ENCODE measurements at regions not wholly inside any gene's neighbourhood (a gene's known extent, or its start where the extent isn't known, plus 50 kb on each side); places are given as distances from the start of the nearest gene placed in this dataset.

GRCh38 chr5:23612701-23613100 is 105.3 kb downstream of the PRDM9 start:
- WGBS, 2 donors = 44 to 69% methylated on average over 2 of the region's 2 CpGs
- Histone ChIP-seq H3K4me1 (no peaks in the 10 kb centered on the region), H3K36me3 (no peaks in the 10 kb centered on the region), H3K9me3 (peaks cover 0 to 8% (median 0%) of the 10 kb centered on the region in 3 donors), H3K27me3 (no peaks in the 10 kb centered on the region), H3K4me3 (no peak overlapping the region), H3K27ac (no peak overlapping the region)
- no peak for DNase-seq
- TF ChIP-seq CTCF (IDR thresholded peaks at IDR 0.05) (no peak), POLR2A (IDR thresholded peaks at IDR 0.05) (no peak)
- intact Hi-C loops (cut with DNase I) = no loop called here

GRCh38 chr5:23613566-23613965 is 106.2 kb downstream of the PRDM9 start:
- H3K27ac ChIP-seq = no peak overlapping the region
- no peak overlapping the region for H3K4me3 ChIP-seq
- H3K36me3 ChIP-seq = no peaks in the 10 kb centered on the region
- WGBS, 2 donors = 38 to 66% methylated on average over 1 of the region's 1 CpG
- no peaks in the 10 kb centered on the region for H3K27me3 ChIP-seq
- intact Hi-C loops (cut with DNase I) = no loop called here
- peaks cover 0 to 8% (median 0%) of the 10 kb centered on the region in 3 donors for H3K9me3 ChIP-seq
- no peaks in the 10 kb centered on the region for H3K4me1 ChIP-seq
- no peak for TF ChIP-seq CTCF (IDR thresholded peaks at IDR 0.05)
- no peak for TF ChIP-seq POLR2A (IDR thresholded peaks at IDR 0.05)
- DNase-seq = no peak

- intact Hi-C loops (cut with DNase I) = no loop called here
- Histone ChIP-seq H3K27me3 (no peaks in the 10 kb centered on the region), H3K9me3 (peaks cover 0 to 8% (median 0%) of the 10 kb centered on the region in 3 donors), H3K4me1 (no peaks in the 10 kb centered on the region), H3K27ac (no peak overlapping the region), H3K4me3 (no peak overlapping the region), H3K36me3 (no peaks in the 10 kb centered on the region)
- TF ChIP-seq POLR2A (IDR thresholded peaks at IDR 0.05) (no peak), CTCF (IDR thresholded peaks at IDR 0.05) (no peak)
- DNase-seq = no peak
- WGBS, 2 donors = 50% methylated on average over 1 of the region's 1 CpG
Measured at GRCh38 chr5:23614422-23614821, 107.0 kb downstream of the PRDM9 start.

- intact Hi-C loops (cut with DNase I) = no loop called here
- no peaks in the 10 kb centered on the region for H3K4me1 ChIP-seq
- TF ChIP-seq POLR2A (IDR thresholded peaks at IDR 0.05) = no peak
- no peak for TF ChIP-seq CTCF (IDR thresholded peaks at IDR 0.05)
- H3K27ac ChIP-seq = no peak overlapping the region
- H3K4me3 ChIP-seq = no peak overlapping the region
- H3K9me3 ChIP-seq = peaks cover 0 to 3% (median 0%) of the 10 kb centered on the region in 3 donors
- H3K27me3 ChIP-seq = no peaks in the 10 kb centered on the region
- DNase-seq = no peak
- 46 to 58% methylated on average over 4 of the region's 4 CpGs for WGBS, 2 donors
- H3K36me3 ChIP-seq = no peaks in the 10 kb centered on the region
Measured at GRCh38 chr5:23626961-23627360, 119.6 kb downstream of the PRDM9 start.

GRCh38 chr5:23627976-23628375 is 120.6 kb downstream of the PRDM9 start:
- Histone ChIP-seq H3K4me1 (no peaks in the 10 kb centered on the region), H3K4me3 (no peak overlapping the region), H3K36me3 (no peaks in the 10 kb centered on the region), H3K27me3 (no peaks in the 10 kb centered on the region), H3K9me3 (peaks cover 0 to 3% (median 0%) of the 10 kb centered on the region in 3 donors), H3K27ac (no peak overlapping the region)
- intact Hi-C loops (cut with DNase I) = no loop called here
- DNase-seq = no peak
- WGBS, 2 donors = 44 to 59% methylated on average over 3 of the region's 3 CpGs
- TF ChIP-seq POLR2A (IDR thresholded peaks at IDR 0.05) (no peak), CTCF (IDR thresholded peaks at IDR 0.05) (no peak)
